Fibroblast of lung (primary cell): ENCODE measurements at regions not wholly inside any gene's neighbourhood (a gene's known extent, or its start where the extent isn't known, plus 50 kb on each side); places are given as distances from the start of the nearest gene placed in this dataset.
"Not testable (repeated sequence)": the region's sequence is repeated elsewhere in the genome, so short reads cannot be mapped to it uniquely, and the experiment has no call there.

Experiments used
- CTCF ChIP-seq, 2 donors: IDR thresholded peaks in 1 of 2; conservative IDR thresholded peaks in 1 of 2; 1 replicate in 1 of 2; 2 replicates in 1 of 2; pipeline ENCODE4 v1.5.1; 2011 to 2012; ENCODE audit warnings: low read length in 2 of 2, control low read depth in 1 of 2, inconsistent platforms in 1 of 2, low read depth in 1 of 2, mild to moderate bottlenecking in 1 of 2
- EZH2 ChIP-seq: IDR thresholded peaks from 2 replicates; pipeline ENCODE4 v1.5.1; 2012; ENCODE audit warnings: low read length, control low read depth, mild to moderate bottlenecking; ENCODE audit errors: missing control alignments

- not testable (repeated sequence) for TF ChIP-seq CTCF (conservative IDR thresholded peaks at IDR 0.05 in 1 of 2, IDR thresholded peaks at IDR 0.05 in 1 of 2; ENCODE audit: low read depth in 1 of 2, low read length in 2 of 2); EZH2
Observed at GRCh38 chrY:26306630-26307385, 684.9 kb downstream of the CDY1 start.
